ENCODE measurements at regions not wholly inside any gene's neighbourhood (a gene's known extent, or its start where the extent isn't known, plus 50 kb on each side); places are given as distances from the start of the nearest gene placed in this dataset.
"Not testable (repeated sequence)": the region's sequence is repeated elsewhere in the genome, so short reads cannot be mapped to it uniquely, and the experiment has no call there.

DNA sequence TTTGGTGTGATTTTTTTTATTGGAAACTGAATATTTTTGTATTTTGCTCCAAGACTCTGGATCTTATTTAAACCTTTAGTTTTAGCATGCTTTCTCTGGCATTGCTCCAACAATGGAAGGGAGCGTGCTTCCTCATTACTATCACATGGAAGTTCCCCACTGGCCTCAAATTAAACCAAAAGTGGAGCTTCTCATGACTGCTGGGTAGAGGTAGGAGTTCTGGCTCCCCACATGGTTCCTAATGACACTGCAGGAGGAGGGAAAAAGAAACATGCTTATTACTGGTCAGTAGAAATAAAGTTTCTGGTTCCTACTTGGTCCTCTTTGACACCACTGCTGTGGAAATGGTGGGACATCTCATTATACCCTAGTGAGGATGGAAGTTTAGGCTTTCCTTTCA, 310.5 kb downstream of the PTGER3 start:
- Histone ChIP-seq H3K27ac (no peak overlapping the region), H3K4me3 (no peak overlapping the region), H3K9me3 (ENCODE audit: low read depth) (no peaks in the 10 kb centered on the region), H3K36me3 (no peaks in the 10 kb centered on the region), H3K27me3 (no peaks in the 10 kb centered on the region), H3K4me1 (ENCODE audit: low read depth) (no peaks in the 10 kb centered on the region)
- no peak for DNase-seq (ENCODE audit: low read depth in 1 of 2, low spot score in 1 of 2)
- TF ChIP-seq CTCF (IDR thresholded peaks at IDR 0.05; ENCODE audit: low read depth, low read length): no peak

GRCh38 chr1:70738624-70739023, 309.0 kb downstream of the PTGER3 start:
- TF ChIP-seq CTCF (IDR thresholded peaks at IDR 0.05; ENCODE audit: low read depth, low read length): no peak
- DNase-seq (ENCODE audit: low read depth in 1 of 2, low spot score in 1 of 2): no peak
- no peaks in the 10 kb centered on the region for H3K27me3 ChIP-seq

GRCh38 chr1:70745199-70745598, 302.4 kb downstream of the PTGER3 start:
- Histone ChIP-seq H3K27ac (no peak overlapping the region), H3K36me3 (no peaks in the 10 kb centered on the region), H3K4me3 (no peak overlapping the region), H3K9me3 (ENCODE audit: low read depth) (no peaks in the 10 kb centered on the region), H3K4me1 (ENCODE audit: low read depth) (no peaks in the 10 kb centered on the region), H3K27me3 (no peaks in the 10 kb centered on the region)
- DNase-seq (ENCODE audit: low read depth in 1 of 2, low spot score in 1 of 2): no peak
- peak; percentile 7 for TF ChIP-seq CTCF (IDR thresholded peaks at IDR 0.05; ENCODE audit: low read depth, low read length)

More at GRCh38 chr1:70738624-70739023, 309.0 kb downstream of the PTGER3 start:
- H3K27ac ChIP-seq: no peak overlapping the region
- no peak overlapping the region for H3K4me3 ChIP-seq
- no peaks in the 10 kb centered on the region for H3K4me1 ChIP-seq (ENCODE audit: low read depth)
- no peaks in the 10 kb centered on the region for H3K36me3 ChIP-seq
- H3K9me3 ChIP-seq (ENCODE audit: low read depth): no peaks in the 10 kb centered on the region

- not testable (repeated sequence) for DNase-seq (ENCODE audit: low read depth in 1 of 2, low spot score in 1 of 2); H3K27me3 ChIP-seq; H3K9me3 ChIP-seq (ENCODE audit: low read depth); H3K4me1 ChIP-seq (ENCODE audit: low read depth); H3K36me3 ChIP-seq; H3K27ac ChIP-seq; H3K4me3 ChIP-seq
These were observed 301.6 kb downstream of the PTGER3 start for GRCh38 chr1:70746062-70746461.

GRCh38 chr1:70747123-70747522, 300.5 kb downstream of the PTGER3 start:
- not testable (repeated sequence) for H3K9me3 ChIP-seq (ENCODE audit: low read depth); H3K27me3 ChIP-seq; H3K36me3 ChIP-seq

GRCh38 chr1:70751676-70752287, 295.8 kb downstream of the PTGER3 start:
- not testable (repeated sequence) for H3K4me3 ChIP-seq; H3K27ac ChIP-seq; H3K4me1 ChIP-seq (ENCODE audit: low read depth); DNase-seq (ENCODE audit: low read depth in 1 of 2, low spot score in 1 of 2); H3K27me3 ChIP-seq; H3K36me3 ChIP-seq; H3K9me3 ChIP-seq (ENCODE audit: low read depth)

More at GRCh38 chr1:70747123-70747522, 300.5 kb downstream of the PTGER3 start:
- not testable (repeated sequence) for H3K4me3 ChIP-seq; H3K27ac ChIP-seq; DNase-seq (ENCODE audit: low read depth in 1 of 2, low spot score in 1 of 2); H3K4me1 ChIP-seq (ENCODE audit: low read depth)

- H3K9me3 ChIP-seq (ENCODE audit: low read depth): no peaks in the 10 kb centered on the region
- no peak overlapping the region for H3K27ac ChIP-seq
- no peak overlapping the region for H3K4me3 ChIP-seq
- no peak for TF ChIP-seq CTCF (IDR thresholded peaks at IDR 0.05; ENCODE audit: low read depth, low read length)
- no peaks in the 10 kb centered on the region for H3K36me3 ChIP-seq
- H3K4me1 ChIP-seq (ENCODE audit: low read depth): no peaks in the 10 kb centered on the region
- no peaks in the 10 kb centered on the region for H3K27me3 ChIP-seq
- no peak for DNase-seq (ENCODE audit: low read depth in 1 of 2, low spot score in 1 of 2)
These were observed 292.9 kb downstream of the PTGER3 start for GRCh38 chr1:70754701-70755100.
